ENCODE measurements at regions not wholly inside any gene's neighbourhood (a gene's known extent, or its start where the extent isn't known, plus 50 kb on each side); places are given as distances from the start of the nearest gene placed in this dataset.

DNA sequence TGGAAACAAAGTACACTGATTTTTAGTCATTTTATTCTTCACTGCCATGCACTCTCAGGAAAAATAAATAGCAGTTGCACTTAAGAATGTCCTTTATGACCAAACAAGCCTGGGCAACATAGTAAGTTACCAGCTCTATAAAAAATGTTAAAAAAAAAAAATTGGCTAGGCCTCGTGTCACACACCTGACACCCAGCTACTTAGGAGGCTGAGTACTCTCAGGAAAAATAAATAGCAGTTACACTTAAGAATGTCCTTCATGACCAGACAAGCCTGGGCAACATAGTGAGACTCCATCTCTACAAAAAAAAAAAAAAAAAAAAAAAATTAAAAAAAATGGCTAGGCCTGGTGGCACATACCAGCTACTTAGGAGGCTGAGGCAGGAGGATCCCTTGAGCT, 304.6 kb downstream of the SLCO4C1 start:
- TF ChIP-seq, protein P1, sequence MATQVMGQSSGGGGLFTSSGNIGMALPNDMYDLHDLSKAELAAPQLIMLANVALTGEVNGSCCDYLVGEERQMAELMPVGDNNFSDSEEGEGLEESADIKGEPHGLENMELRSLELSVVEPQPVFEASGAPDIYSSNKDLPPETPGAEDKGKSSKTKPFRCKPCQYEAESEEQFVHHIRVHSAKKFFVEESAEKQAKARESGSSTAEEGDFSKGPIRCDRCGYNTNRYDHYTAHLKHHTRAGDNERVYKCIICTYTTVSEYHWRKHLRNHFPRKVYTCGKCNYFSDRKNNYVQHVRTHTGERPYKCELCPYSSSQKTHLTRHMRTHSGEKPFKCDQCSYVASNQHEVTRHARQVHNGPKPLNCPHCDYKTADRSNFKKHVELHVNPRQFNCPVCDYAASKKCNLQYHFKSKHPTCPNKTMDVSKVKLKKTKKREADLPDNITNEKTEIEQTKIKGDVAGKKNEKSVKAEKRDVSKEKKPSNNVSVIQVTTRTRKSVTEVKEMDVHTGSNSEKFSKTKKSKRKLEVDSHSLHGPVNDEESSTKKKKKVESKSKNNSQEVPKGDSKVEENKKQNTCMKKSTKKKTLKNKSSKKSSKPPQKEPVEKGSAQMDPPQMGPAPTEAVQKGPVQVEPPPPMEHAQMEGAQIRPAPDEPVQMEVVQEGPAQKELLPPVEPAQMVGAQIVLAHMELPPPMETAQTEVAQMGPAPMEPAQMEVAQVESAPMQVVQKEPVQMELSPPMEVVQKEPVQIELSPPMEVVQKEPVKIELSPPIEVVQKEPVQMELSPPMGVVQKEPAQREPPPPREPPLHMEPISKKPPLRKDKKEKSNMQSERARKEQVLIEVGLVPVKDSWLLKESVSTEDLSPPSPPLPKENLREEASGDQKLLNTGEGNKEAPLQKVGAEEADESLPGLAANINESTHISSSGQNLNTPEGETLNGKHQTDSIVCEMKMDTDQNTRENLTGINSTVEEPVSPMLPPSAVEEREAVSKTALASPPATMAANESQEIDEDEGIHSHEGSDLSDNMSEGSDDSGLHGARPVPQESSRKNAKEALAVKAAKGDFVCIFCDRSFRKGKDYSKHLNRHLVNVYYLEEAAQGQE (IDR thresholded peaks at IDR 0.05; ENCODE audit: unreplicated experiment) = no peak
- TF ChIP-seq, protein P2, sequence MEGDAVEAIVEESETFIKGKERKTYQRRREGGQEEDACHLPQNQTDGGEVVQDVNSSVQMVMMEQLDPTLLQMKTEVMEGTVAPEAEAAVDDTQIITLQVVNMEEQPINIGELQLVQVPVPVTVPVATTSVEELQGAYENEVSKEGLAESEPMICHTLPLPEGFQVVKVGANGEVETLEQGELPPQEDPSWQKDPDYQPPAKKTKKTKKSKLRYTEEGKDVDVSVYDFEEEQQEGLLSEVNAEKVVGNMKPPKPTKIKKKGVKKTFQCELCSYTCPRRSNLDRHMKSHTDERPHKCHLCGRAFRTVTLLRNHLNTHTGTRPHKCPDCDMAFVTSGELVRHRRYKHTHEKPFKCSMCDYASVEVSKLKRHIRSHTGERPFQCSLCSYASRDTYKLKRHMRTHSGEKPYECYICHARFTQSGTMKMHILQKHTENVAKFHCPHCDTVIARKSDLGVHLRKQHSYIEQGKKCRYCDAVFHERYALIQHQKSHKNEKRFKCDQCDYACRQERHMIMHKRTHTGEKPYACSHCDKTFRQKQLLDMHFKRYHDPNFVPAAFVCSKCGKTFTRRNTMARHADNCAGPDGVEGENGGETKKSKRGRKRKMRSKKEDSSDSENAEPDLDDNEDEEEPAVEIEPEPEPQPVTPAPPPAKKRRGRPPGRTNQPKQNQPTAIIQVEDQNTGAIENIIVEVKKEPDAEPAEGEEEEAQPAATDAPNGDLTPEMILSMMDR (conservative IDR thresholded peaks at IDR 0.05; ENCODE audit: low read depth in 2 of 2) = no peak
- TF ChIP-seq JUNB (IDR thresholded peaks at IDR 0.05; ENCODE audit: unreplicated experiment) (no peak), EZH2phosphoT487 (IDR thresholded peaks at IDR 0.05; ENCODE audit: unreplicated experiment) (no peak), EZH2 (IDR thresholded peaks at IDR 0.05; ENCODE audit: low read depth, unreplicated experiment) (no peak)
